SK-N-SH (cell line): ENCODE measurements at regions not wholly inside any gene's neighbourhood (a gene's known extent, or its start where the extent isn't known, plus 50 kb on each side); places are given as distances from the start of the nearest gene placed in this dataset.

ENCODE experiments used
- CTCF ChIA-PET: fragments of 300-600, 350-600 bp; formaldehyde crosslinking; extraction: SDS; loops from one replicate; lab custom pipeline; 2021; lab: Yijun Ruan, JAX
- POLR2A ChIA-PET: fragments of 350-600 bp; sonication (Branson Sonifier 250); formaldehyde crosslinking; extraction: SDS; loops from one replicate; lab custom pipeline; 2020; ENCODE audit warnings: antibody characterized with exemption, inconsistent platforms; lab: Yijun Ruan, JAX
- DNase-seq: peaks from one replicate; pipeline ENCODE4 v3.0.0; 2012
- H2AFZ ChIP-seq: fragments of 200-600 bp; sonication (generic); 2 replicates; pipeline ENCODE4 v1.8.1; 2016; ENCODE audit warnings: antibody characterized with exemption, mild to moderate bottlenecking, low read depth
- H3F3A ChIP-seq: fragments of 200-600 bp; sonication (generic); replicated peaks from 2 replicates; pipeline ENCODE3; 2016; ENCODE audit warnings: antibody characterized with exemption, mild to moderate bottlenecking; ENCODE audit not compliant: insufficient read depth
- H3K27ac ChIP-seq, 2 experiments: fragments of 200-500 bp in 1 of 2; fragments of 200-600 bp in 1 of 2; sonication (Bioruptor generic) in 1 of 2; sonication (generic), shearing (Covaris generic) in 1 of 2; 2 replicates each; pipeline versions ENCODE4 v1.5.1 to v1.6.1; 2014 to 2016; ENCODE audit warnings: low read depth in 2 of 2, inconsistent platforms in 1 of 2, low read length in 1 of 2, mild to moderate bottlenecking in 1 of 2, mixed read lengths in 1 of 2
- H3K27me3 ChIP-seq: fragments of 200-600 bp; sonication (generic), shearing (Covaris generic); 2 replicates; pipeline ENCODE4 v1.6.1; 2016; ENCODE audit warnings: mixed run types; ENCODE audit not compliant: insufficient read depth
- H3K36me3 ChIP-seq, 2 experiments: fragments of 200-500 bp in 1 of 2; fragments of 200-600 bp in 1 of 2; sonication (Bioruptor generic) in 1 of 2; sonication (generic) in 1 of 2; replicated peaks in 1 of 2; 2 replicates each; pipeline versions ENCODE3 to v1.5.1; 2014 to 2016; ENCODE audit warnings: low read length in 1 of 2, mild to moderate bottlenecking in 1 of 2; ENCODE audit not compliant: insufficient read depth in 2 of 2, control insufficient read depth in 1 of 2
- H3K4me1 ChIP-seq, 2 experiments: fragments of 200-500 bp in 1 of 2; fragments of 200-600 bp in 1 of 2; sonication (Bioruptor generic) in 1 of 2; sonication (generic), shearing (Covaris generic) in 1 of 2; 2 replicates each; pipeline versions ENCODE4 v1.5.1 to v1.6.1; 2014 to 2016; ENCODE audit warnings: low read depth in 1 of 2, low read length in 1 of 2, mixed run types in 1 of 2; ENCODE audit not compliant: insufficient read depth in 2 of 2, control insufficient read depth in 1 of 2
- H3K4me2 ChIP-seq: fragments of 200-600 bp; sonication (generic), shearing (Covaris generic); 2 replicates; pipeline ENCODE4 v1.6.1; 2017; ENCODE audit warnings: mixed run types
- H3K4me3 ChIP-seq, 2 experiments: fragments of 200-500 bp in 1 of 2; fragments of 200-600 bp in 1 of 2; sonication (Bioruptor generic) in 1 of 2; sonication (generic), shearing (Covaris generic) in 1 of 2; 2 replicates each; pipeline versions ENCODE4 v1.5.1 to v1.8.1; 2014 to 2016; ENCODE audit warnings: low read depth in 2 of 2, inconsistent platforms in 1 of 2, low read length in 1 of 2, mild to moderate bottlenecking in 1 of 2, mixed read lengths in 1 of 2, moderate library complexity in 1 of 2
- H3K79me2 ChIP-seq: fragments of 200-600 bp; sonication (generic); 2 replicates; pipeline ENCODE4 v1.8.1; 2017; ENCODE audit warnings: mild to moderate bottlenecking; ENCODE audit not compliant: insufficient read depth
- H3K9ac ChIP-seq: fragments of 200-600 bp; sonication (generic); 2 replicates; pipeline ENCODE4 v1.6.1; 2017; ENCODE audit warnings: mixed run types
- H3K9me2 ChIP-seq: fragments of 200-600 bp; sonication (generic); 2 replicates; pipeline ENCODE4 v1.6.1; 2017; ENCODE audit warnings: mixed run types
- H3K9me3 ChIP-seq: fragments of 200-600 bp; sonication (generic); 2 replicates; pipeline ENCODE4 v1.6.1; 2017; ENCODE audit warnings: mixed run types, mild to moderate bottlenecking, moderate library complexity
- H4K20me1 ChIP-seq: fragments of 200-600 bp; sonication (generic); 2 replicates; pipeline ENCODE4 v1.6.1; 2017; ENCODE audit warnings: mild to moderate bottlenecking, mixed run types; ENCODE audit not compliant: insufficient read depth
- GATA2 ChIP-seq: sonication (generic); formaldehyde crosslinking; IDR thresholded peaks from 2 replicates; pipeline ENCODE4 v1.5.0; 2020; ENCODE audit warnings: mild to moderate bottlenecking, missing genetic modification reagents
- IRF3 ChIP-seq: fragments of 150-350 bp; IDR thresholded peaks from 2 replicates; pipeline ENCODE4 v1.6.1; 2016; ENCODE audit warnings: mild to moderate bottlenecking, low read depth, low read length
- JUND ChIP-seq: IDR thresholded peaks from 2 replicates; pipeline ENCODE4 v1.4.0; 2012
- MXI1 ChIP-seq: IDR thresholded peaks from 2 replicates; pipeline ENCODE4 v1.6.1; 2012; ENCODE audit warnings: mild to moderate bottlenecking, low read depth, low read length, improper control_type of control experiment
- TAF1 ChIP-seq: IDR thresholded peaks from 2 replicates; pipeline ENCODE4 v1.6.1; 2012; ENCODE audit warnings: low read depth, mild to moderate bottlenecking, low read length, moderate library complexity, borderline replicate concordance
- TCF12 ChIP-seq: IDR thresholded peaks from 2 replicates; pipeline ENCODE4 v1.4.0; 2012
- WGBS: methylation state at CpG from one replicate; pipeline ENCODE4 v1.1.6; 2017; ENCODE audit warnings: low lambda C conversion rate; 5-methylcytosine and 5-hydroxymethylcytosine counted together
- TF ChIP-seq, protein P1 (sequence below): IDR thresholded peaks from 2 replicates; pipeline ENCODE4 v1.4.0; 2012; ENCODE audit warnings: low read depth, borderline replicate concordance
- TF ChIP-seq, protein P2 (sequence below): IDR thresholded peaks from 2 replicates; pipeline ENCODE4; 2012
- TF ChIP-seq, protein P3 (sequence below): IDR thresholded peaks from 2 replicates; pipeline ENCODE4 v1.4.0; 2012; ENCODE audit warnings: low read depth

GRCh38 chr4:119750048-119750447 is 121.4 kb upstream of the PDE5A start:
- no peak overlapping the region for H3K4me2 ChIP-seq
- ChIA-PET POLR2A (no interaction called here), CTCF (interaction anchor here (0.7 kb wide), 2 partner anchors 13 to 67 kb away, joined by 3 read pairs; no protein-coding TSS in a partner anchor)
- no peak overlapping the region for H3K4me3 ChIP-seq
- no peak overlapping the region for H2AFZ ChIP-seq
- TF ChIP-seq MXI1, result no peak
- TF ChIP-seq, protein P1, sequence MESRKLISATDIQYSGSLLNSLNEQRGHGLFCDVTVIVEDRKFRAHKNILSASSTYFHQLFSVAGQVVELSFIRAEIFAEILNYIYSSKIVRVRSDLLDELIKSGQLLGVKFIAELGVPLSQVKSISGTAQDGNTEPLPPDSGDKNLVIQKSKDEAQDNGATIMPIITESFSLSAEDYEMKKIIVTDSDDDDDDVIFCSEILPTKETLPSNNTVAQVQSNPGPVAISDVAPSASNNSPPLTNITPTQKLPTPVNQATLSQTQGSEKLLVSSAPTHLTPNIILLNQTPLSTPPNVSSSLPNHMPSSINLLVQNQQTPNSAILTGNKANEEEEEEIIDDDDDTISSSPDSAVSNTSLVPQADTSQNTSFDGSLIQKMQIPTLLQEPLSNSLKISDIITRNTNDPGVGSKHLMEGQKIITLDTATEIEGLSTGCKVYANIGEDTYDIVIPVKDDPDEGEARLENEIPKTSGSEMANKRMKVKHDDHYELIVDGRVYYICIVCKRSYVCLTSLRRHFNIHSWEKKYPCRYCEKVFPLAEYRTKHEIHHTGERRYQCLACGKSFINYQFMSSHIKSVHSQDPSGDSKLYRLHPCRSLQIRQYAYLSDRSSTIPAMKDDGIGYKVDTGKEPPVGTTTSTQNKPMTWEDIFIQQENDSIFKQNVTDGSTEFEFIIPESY, result no peak
- TF ChIP-seq, protein P2, sequence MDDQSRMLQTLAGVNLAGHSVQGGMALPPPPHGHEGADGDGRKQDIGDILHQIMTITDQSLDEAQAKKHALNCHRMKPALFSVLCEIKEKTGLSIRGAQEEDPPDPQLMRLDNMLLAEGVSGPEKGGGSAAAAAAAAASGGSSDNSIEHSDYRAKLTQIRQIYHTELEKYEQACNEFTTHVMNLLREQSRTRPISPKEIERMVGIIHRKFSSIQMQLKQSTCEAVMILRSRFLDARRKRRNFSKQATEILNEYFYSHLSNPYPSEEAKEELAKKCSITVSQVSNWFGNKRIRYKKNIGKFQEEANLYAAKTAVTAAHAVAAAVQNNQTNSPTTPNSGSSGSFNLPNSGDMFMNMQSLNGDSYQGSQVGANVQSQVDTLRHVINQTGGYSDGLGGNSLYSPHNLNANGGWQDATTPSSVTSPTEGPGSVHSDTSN, result no peak
- H3K9me3 ChIP-seq, result no peaks in the 10 kb centered on the region
- DNase-seq, result no peak
- H3K9me2 ChIP-seq, result no peaks in the 10 kb centered on the region; the same call in 1 of the 2 replicates
- no peaks in the 10 kb centered on the region for H3K79me2 ChIP-seq
- H3K27ac ChIP-seq, result no peak overlapping the region
- H3K36me3 ChIP-seq, result no peaks in the 10 kb centered on the region
- no peak overlapping the region for H3K9ac ChIP-seq
- H3K27me3 ChIP-seq, result no peaks in the 10 kb centered on the region
- H3K4me1 ChIP-seq, result no peaks in the 10 kb centered on the region
- H4K20me1 ChIP-seq, result no peaks in the 10 kb centered on the region
- H3F3A ChIP-seq, result peaks cover 3% of the 10 kb centered on the region

DNA sequence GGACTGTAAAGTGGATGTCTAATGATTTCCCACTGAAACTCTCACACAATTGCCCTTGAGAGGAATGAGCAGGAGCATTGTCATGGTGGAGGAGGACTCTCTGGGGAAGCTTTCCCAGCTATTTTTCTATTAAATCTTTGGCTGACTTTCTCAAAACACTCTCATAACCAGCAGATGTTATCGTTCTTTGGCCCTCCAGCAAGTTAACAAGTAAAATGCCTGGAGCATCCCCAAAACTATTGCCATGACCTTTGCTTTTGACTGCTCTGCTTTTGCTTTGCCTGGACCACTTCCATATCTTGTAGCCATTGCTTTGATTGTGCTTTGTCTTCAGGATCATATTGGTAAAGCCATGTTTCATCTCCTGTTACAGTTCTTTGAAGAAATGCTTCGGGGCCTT is 120.2 kb upstream of the PDE5A start:
- H3K9ac ChIP-seq, result no peak overlapping the region
- H3K27ac ChIP-seq, result no peak overlapping the region
- H3K9me2 ChIP-seq, result no peaks in the 10 kb centered on the region
- H3K27me3 ChIP-seq, result no peaks in the 10 kb centered on the region
- CTCF ChIA-PET, result interaction anchor here (0.6 to 0.9 kb wide), 2 partner anchors 11 to 120 kb away, joined by 3 read pairs; partner anchors contain the start of gene PDE5A
- H3F3A ChIP-seq, result no peaks in the 10 kb centered on the region
- no peaks in the 10 kb centered on the region for H3K9me3 ChIP-seq
- WGBS, result 21% methylated on average over 2 of the region's 2 CpGs
- H3K4me2 ChIP-seq, result no peak overlapping the region
- POLR2A ChIA-PET, result no interaction called here
- no peaks in the 10 kb centered on the region for H4K20me1 ChIP-seq
- no peaks in the 10 kb centered on the region for H3K4me1 ChIP-seq
- no peaks in the 10 kb centered on the region for H3K36me3 ChIP-seq
- no peak overlapping the region for H2AFZ ChIP-seq
- H3K79me2 ChIP-seq, result no peaks in the 10 kb centered on the region
- TF ChIP-seq JUND, result no peak
- no peak for TF ChIP-seq GATA2
- TF ChIP-seq TCF12, result no peak
- TF ChIP-seq IRF3, result no peak
- no peak for TF ChIP-seq TAF1
- TF ChIP-seq, protein P3, sequence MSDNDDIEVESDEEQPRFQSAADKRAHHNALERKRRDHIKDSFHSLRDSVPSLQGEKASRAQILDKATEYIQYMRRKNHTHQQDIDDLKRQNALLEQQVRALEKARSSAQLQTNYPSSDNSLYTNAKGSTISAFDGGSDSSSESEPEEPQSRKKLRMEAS, result no peak
- H3K4me3 ChIP-seq, result no peak overlapping the region
- DNase-seq, result no peak
